ENCODE measurements at regions not wholly inside any gene's neighbourhood (a gene's known extent, or its start where the extent isn't known, plus 50 kb on each side); places are given as distances from the start of the nearest gene placed in this dataset.
"Not testable (repeated sequence)": the region's sequence is repeated elsewhere in the genome, so short reads cannot be mapped to it uniquely, and the experiment has no call there.

DNA sequence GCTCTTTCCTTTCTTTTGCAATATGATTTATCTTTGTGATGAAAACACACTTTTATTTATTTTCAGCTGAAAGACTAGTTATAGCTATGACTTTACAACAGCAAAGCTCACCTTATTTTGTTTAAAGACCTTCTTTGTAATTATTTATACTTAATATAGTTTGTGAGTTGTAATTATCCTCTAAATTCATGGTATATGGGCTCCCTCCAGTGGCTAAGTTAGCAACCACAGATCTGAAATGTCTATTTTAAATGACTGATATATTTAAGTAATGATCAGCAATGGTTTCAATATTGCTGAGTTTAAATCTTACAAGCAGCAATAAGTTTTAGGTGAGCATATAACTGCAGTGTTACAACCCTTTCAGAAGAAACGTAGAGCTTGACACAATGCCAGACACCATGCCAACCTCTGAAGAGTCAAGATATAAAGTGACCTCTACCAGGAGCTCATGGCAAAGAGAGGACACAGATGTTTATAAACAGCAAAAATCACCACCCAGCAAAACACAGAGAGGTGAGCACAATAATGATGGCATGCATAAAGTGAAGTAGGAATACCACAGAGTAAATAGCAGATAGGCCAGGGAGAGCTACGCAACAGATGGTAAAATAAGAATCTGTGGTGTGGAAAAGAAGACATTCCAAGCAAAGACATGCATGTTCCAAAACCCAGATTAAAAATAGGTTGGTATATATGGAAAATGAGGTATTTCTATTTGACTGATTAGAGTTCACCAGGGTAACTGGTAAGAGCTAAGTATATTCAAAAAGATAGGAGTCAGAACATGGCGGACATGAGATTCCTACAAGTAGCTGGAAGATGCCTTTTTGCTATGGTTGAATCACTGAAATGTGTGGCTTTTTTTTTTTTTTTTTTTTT lies 143.7 kb upstream of the ZNF385D start:
- no peak for DNase-seq (ENCODE audit: low spot score)

DNA sequence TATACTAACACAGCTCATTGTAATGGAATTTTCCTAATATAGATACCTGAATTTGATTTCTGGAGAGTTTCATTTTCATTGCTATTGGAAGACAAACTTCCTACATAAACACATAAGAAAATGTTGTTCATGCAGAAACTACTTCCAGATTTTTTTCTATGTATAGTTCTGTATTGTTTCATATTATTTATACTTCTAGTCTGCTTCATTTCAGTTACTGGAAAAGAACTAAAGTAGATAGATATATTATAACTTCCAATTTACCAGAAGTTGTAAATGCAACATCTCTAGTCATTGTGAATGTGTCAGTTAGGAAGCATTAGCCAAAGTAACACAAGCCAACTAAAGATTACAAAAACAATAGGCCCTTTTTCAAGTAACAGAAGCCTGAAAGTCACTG lies 147.3 kb upstream of the ZNF385D start:
- DNase-seq (ENCODE audit: low spot score): no peak

DNA sequence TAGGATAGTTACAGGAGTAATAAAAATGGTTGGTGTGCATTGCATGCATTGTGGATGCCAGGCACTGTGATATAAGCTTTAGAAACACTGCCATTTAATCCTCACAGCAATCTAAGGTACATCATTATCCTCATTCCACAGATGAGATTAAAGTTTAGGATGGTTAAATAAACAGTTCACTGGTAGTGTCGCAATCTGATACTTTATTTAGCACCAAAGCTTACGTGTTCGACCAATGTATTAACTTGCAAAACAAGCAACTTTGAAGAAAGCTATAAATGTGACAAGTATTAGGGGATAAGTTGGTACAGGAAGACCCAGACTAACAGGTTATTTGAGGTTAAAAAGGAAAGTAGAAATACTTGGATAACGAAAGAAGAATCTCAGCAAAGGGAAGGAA lies 150.5 kb upstream of the ZNF385D start:
- DNase-seq (ENCODE audit: low spot score): no peak

DNA sequence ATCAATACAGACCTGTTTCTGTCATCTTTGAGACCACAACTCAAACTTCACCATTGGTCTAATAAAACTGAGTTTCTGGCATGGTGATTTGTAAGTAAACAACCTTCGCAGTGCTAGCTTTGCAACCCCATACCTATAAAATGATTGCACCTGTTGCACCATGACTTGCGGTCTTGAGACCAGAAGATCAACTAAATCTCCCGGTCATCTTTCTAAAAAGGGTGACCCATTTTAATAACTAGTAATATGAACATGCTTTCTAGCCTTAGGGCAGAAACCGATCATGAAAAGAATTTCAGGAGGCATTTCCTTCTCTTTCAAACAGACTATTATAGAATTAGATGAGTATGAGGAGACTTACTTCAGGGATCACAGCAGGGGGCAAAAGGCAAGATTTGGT lies 151.9 kb upstream of the ZNF385D start:
- no peak for DNase-seq (ENCODE audit: low spot score)

DNA sequence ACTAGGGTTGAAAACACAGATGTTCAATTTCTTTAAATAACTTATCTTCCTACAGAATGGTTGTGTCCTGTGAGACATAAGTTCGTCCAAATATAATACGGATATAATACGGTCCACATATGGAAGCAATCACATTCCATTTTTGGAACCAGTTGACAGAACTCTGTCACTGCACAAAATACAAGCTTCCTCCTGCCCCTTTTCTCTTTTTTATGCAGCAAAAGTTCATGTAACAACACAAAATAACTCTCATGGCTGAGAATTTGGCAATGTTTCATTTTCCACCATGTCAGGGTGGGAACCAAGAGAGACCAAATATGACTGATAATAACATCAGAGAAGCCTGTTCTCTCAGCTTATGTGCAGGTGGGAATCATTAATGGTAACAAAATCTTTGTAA lies 158.1 kb upstream of the ZNF385D start:
- no peak for DNase-seq (ENCODE audit: low spot score)

DNA sequence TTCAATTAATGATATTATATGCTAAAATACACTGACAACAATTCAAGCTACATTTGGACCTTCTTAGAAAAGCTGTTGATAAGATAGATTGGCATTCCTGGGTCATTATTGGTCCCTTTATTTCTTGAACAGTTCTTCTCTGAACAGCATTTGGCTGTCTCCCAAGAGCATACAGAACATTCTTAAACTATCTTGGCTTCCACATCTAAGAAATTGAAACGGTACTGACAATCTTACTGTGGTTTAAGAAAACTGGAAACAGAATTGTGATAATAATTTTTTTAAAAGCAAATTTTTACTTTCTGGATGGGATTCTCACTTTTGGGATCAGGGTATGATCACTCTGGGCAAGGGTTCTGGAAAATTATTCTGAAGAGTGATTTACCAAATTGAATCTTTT lies 161.7 kb upstream of the ZNF385D start:
- no peak for DNase-seq (ENCODE audit: low spot score)

DNA sequence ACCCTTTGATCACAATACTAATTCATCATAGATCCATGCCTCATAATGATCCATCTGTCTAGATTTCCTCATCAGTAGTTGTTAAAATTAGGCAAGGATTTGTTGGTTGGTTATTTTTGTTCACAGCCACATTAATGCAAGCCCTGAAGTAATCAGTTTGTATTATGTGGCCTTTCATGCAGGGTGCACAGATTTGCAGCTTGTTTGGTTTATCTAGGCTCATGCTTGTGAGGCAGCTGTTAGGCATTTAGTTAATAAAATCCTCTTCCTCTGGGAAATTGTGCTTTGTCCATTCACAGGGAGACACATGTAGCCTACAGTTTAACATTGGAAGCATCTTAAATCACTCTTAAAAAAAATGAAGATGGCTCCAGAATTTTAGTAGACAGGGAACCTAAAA lies 162.8 kb upstream of the ZNF385D start:
- DNase-seq (ENCODE audit: low spot score): no peak

DNA sequence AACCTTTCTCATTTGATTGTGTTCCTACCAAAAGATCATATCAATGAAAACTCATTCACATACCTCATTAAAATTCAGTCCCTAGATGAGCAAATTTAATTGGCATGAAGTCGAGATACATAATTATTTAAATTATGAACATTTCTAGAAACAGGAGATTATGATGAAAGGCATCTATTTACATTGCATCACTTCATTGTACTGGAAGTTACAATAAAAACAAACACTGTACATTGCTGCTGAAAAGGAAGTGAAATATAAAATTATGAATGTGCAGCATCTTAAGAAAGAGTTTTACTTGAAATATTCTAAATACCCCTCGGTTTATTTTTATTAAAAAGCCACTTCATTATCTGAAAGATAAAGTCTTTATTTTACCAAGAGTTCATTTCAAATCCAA lies 163.4 kb upstream of the ZNF385D start:
- DNase-seq (ENCODE audit: low spot score): no peak

DNA sequence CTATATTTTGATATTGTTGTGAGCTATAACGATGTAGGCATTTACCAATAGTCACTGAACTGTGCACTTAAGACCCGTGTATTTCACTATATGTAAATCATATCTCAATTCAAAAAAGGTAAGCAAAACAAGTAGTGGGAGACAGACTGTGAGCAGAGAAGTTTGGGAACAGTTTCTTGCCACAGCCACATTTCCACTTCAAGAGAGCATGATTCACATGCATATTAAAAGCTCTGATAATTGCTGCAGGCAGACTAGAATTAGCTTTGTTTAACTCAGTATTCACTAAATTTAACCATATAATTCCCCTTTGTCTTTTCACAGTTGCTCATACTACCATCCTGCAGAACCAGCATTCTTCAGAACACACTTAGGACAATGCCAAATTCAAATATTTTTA lies 168.4 kb upstream of the ZNF385D start:
- DNase-seq (ENCODE audit: low spot score): no peak

DNA sequence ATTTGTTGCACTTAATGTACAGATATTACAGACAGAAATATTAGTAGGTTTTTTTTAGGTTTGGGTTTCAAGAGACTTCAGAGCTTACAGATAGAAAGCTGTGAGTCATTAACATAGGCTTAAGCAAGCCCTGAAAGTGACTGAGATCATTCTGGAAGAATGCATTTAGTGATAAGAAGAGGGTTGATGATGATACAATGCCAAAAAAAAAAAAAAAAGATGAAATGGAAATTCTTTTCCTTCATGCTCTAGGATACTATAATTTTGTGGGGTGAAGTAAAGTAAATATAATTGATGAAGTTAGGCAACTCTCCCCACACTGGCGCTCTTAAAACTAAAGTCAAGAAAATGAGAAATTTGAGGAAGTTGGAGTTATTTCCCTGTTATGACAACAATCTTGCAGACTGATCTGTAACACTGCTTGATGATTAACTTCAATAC lies 169.4 kb upstream of the ZNF385D start:
- no peak for DNase-seq (ENCODE audit: low spot score)

DNA sequence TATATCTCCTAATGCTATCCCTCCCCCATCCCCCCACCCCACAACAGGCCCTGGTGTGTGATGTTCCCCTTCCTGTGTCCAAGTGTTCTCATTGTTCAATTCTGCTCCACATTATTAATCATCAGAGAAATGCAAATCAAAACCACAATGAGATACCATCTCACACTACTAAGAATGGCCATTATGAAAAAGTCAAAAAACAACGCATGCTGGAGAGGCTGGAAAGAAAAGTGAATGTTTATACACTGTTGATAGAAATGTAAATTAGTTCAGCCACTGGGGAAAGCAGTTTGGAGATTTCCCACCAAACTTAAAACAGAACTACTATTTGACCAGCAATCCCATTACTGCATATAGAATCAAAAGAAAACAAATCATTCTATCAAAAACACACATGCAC lies 172.1 kb upstream of the ZNF385D start:
- not testable (repeated sequence) for DNase-seq (ENCODE audit: low spot score)

DNA sequence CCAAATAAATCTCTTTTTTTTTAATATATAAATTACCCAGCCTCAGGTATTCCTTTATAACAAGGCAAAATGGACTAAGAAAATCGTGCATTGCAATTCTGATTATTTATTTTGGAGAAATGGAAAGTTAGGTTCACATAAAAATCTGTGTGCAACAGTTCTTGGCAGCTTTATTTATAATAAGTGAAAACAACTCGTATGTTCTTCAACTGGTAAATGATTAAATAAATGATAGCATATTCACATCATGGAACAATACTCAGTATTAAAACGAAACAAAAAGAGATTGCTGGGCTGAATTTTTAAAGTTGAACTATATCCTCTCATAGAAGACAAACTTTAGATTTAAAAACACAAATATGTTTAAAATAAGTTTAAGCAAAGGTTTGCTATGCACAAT lies 176.3 kb upstream of the ZNF385D start:
- no peak for DNase-seq (ENCODE audit: low spot score)

DNA sequence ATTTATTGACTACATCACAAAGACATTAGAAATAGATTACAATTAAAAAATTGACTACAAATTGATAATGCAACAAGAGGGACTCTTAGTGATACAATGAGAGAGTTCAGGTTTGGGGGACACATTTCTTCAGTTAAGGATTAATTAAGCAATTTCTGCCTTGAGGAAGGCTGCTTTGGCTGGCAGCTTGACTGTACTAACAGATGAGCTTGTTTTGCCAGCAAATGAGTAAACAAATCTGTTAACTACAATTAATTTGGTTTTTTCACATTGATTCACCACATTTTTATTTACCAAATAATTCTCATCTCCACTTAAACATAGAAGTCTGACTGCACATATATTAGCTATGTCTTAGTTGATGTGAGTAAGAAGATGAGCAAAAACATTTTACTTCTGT lies 183.6 kb upstream of the ZNF385D start:
- no peak for DNase-seq (ENCODE audit: low spot score)

DNA sequence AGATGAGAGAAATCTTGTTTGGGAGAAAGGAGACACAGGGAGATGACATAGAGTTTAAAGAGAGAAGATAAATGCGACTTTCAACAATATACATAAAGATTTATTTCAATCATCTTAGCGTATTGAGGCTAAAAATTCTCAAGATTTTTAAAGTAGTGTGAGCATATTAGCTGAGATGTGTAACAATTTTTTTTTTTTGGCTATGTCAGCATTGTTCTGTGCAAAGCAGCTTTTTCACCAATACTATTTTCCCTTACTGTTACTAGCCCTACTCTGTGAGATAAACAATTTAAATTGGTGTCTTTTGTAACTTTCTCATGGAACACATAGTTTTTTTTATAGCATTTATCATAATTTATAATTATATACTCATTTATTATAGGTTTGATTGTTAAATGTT lies 185.2 kb upstream of the ZNF385D start:
- DNase-seq (ENCODE audit: low spot score): no peak

DNA sequence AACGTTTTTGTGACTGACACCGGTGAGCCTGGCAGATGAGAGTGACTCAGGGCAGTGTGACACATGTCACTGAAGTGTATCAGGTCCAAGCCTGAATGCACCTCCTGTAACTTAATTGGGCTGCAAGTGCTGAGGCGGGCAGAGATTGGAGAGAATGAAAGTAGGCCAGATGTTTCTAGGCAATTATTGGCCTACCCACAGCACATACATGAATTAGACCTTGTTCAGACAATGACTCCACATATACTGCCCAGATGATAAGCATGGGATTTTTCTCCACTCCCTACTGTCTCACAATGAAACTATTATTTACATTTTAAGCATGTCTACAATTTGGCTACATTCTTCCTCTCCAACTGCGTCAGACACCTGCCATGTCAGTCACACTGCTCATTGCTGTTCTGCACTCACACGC lies 187.3 kb upstream of the ZNF385D start:
- no peak for DNase-seq (ENCODE audit: low spot score)

DNA sequence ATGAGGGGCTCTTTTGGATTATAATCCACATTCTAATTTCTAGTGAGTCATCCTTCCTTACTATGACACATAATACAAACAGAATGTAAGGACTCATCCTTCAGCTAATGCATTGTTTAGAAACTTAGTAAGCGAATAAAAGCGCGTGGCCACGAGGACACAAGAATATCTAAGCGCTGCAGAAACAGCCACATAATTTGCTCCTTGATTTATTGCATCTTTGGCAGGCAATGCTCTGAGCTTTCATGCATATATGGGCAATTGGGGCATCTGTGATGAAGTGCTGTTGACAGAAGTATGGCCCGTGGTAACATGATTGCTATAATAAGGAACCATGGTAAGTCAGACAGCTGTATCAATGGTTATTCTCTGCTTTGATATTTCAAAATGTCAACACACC lies 191.3 kb upstream of the ZNF385D start:
- no peak for DNase-seq (ENCODE audit: low spot score)

DNA sequence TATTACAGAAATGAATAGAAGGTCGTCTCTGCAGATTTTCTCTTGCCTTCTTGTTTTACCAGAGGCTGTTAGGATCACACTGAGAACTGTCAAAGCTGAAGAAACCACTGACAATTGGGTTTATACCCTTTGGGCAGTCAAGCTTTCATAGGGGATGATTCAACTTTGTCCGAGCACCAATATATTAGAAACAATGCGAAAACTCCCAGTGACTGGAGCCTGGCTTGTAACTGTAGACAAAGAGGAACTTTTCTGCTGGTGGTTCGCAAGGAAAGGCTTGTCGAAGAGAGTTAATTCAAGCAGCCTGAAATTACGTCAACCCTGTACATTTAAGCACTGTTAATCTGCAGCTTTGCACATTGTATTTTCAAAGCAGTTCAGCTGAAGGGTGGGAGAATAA lies 193.2 kb upstream of the ZNF385D start:
- no peak for DNase-seq (ENCODE audit: low spot score)

DNA sequence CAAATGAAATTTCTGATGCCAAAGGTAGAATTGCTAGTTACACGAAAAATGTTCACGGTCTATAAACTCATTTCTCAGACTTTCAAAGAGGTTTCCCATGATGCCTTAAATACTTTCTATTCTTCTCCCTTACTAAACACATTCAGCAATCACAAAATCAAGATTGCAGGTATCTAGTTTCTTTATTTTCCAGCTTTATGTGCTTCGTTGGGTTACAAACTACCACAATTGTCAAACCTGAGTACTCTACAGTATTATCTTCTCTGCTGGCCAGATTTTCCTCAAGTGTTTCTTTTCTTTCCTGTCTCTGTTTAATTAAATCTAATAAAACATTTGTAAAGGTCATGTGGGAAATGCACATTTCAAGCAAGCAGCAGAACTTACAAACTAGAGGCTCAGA lies 201.8 kb upstream of the ZNF385D start:
- DNase-seq (ENCODE audit: low spot score): no peak

DNA sequence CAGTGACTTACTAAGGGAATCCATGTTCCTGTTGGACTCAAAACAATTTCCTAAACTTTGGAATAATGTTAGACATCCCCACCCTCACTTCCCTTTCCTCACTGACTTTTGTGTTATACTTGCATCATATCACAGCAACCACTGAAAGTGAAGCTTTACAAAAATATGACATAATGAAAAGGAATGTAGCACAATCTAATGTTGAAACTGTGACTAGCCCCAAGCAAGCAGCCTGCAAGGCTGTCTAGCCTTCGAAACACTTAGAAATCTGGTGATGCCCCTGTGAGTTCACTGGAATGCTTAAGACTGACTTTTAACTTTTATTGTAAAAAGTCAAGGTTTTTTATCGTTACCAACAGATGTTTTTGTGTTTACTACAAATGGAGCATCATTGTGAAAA lies 203.7 kb upstream of the ZNF385D start:
- no peak for DNase-seq (ENCODE audit: low spot score)

DNA sequence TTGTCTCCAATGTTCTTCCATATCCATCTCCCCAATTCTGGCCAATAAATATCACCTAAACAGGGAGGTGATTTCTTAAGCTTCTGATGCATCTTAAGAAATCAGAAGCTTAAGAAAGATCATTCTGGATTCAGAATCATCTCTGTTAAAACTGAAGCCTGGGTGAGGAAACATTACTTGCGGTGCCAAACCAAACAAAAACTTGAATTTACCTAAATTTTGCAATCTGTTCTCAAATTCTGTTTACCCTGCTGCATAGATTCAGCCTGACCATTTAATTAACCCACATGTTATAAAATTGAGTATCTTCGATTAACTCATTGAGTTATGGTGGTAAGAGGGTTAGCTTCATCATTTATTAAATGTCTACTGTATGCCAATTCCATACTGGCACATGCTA lies 204.4 kb upstream of the ZNF385D start:
- no peak for DNase-seq (ENCODE audit: low spot score)

DNA sequence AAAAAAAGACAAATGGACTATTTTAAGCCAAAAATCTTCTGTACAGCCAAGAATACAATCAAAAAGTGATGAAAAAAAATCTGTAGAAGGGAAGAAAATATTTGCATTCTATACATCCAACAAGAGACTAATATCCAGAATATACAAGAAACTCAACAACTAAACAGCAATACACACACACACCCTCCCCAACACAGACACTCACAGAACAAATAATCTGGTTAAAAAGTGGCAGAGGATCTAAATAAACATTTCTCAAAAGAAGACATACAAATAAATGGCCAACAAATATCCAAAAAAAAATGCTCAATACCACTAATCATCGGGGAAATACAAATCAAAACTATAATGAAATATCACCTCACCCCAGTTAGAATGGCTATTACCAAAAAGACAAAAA lies 209.0 kb upstream of the ZNF385D start:
- no peak for DNase-seq (ENCODE audit: low spot score)

DNA sequence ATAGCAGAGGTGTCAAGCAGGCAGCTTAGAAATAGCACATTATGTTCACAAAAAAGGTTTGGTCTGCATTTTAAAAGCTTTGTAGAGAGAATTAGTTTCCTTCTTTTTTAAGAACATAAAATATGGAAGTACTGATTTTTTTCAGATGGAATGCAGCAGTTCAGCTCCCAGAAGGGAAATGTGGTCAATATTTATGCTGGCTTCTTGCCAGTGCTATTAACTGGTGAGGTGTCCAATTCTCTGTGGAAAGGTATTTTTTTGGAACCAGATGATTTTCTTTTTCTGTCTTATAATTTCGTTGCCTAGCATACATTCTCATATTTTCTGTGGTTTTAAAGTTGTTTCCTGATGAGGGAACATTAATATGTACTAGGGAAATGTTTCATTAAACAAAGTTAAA lies 211.4 kb upstream of the ZNF385D start:
- no peak for DNase-seq (ENCODE audit: low spot score)

DNA sequence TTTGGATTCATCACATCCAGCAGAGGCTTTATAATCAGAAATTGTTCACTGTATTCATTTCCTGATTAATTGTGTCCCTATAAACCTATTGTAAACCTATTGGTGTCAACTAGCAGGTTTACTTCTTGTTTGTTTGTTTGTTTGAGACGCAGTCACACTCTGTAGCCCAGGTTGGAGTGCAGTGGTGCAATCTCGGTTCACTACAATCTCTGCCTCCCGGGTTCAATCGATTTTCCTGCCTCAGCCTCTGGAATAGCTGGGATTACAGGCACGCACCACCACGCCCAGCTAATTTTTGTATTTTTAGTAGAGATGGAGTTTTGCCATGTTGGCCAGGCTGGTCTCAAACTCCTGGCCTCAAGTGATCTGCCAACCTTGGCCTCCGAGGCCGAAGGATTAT lies 215.4 kb upstream of the ZNF385D start:
- DNase-seq (ENCODE audit: low spot score): not testable (repeated sequence)

DNA sequence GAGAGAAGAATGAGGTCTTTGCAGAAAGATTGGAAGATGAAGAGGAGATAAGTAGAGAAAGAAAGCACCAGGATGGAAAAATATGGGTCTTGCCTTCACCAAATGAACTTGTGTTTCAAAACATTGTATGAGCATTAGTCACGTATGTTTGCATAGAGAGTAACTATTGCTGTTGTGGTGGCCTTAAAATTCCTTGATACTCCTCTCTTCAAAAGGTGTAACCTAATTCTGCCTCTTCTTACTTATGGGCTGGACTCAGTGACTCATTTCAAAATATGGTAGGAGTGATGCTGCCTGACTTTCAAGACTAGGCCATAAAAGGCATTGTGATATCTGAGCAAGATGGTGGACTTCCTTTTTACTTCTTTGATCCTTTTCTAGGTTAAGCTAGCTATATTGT lies 228.7 kb upstream of the ZNF385D start:
- DNase-seq (ENCODE audit: low spot score): no peak
